ENCODE measurements at regions not wholly inside any gene's neighbourhood (a gene's known extent, or its start where the extent isn't known, plus 50 kb on each side); places are given as distances from the start of the nearest gene placed in this dataset.

DNA sequence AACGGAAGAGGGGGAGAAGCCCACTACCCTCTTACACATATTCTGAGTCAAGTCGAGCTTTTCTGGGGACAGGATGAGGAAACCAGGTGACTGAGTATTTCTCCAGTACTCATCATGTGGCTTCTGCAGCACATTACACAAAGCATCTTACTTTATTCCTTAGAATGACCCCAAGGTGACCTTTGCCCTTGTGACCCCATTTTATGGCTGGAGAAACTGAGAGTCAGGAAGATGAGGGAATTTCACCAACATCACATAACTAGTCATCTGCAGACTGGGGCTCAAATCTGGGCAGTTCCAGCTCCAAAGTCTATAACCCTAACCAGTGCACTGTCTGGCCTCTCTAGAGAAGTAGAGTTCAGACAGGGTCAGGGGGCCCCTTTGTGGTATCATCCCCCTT is 707.0 kb downstream of the UQCRFS1 start:
- CTCF ChIA-PET, result interaction anchor here (0.7 kb wide), 1 partner anchor 37 kb away, joined by 3 read pairs; no protein-coding TSS in a partner anchor
- no peak overlapping the region for H3K4me3 Mint-ChIP-seq (ENCODE audit: low read depth, unreplicated experiment)
- H3K36me3 Mint-ChIP-seq (ENCODE audit: insufficient read depth, unreplicated experiment), result no peaks in the 10 kb centered on the region
- peaks cover 33% of the 10 kb centered on the region for H3K27me3 Mint-ChIP-seq (ENCODE audit: unreplicated experiment)
- intact Hi-C loops (cut with micrococcal nuclease; ENCODE audit: unreplicated experiment), result no loop called here
- peaks cover 3% of the 10 kb centered on the region for H3K9me3 Mint-ChIP-seq (ENCODE audit: low read depth, unreplicated experiment)
- no TSS peak for BruUV-seq (replicated peaks)
- DNase-seq, result no peak
- TF ChIP-seq, protein P1, sequence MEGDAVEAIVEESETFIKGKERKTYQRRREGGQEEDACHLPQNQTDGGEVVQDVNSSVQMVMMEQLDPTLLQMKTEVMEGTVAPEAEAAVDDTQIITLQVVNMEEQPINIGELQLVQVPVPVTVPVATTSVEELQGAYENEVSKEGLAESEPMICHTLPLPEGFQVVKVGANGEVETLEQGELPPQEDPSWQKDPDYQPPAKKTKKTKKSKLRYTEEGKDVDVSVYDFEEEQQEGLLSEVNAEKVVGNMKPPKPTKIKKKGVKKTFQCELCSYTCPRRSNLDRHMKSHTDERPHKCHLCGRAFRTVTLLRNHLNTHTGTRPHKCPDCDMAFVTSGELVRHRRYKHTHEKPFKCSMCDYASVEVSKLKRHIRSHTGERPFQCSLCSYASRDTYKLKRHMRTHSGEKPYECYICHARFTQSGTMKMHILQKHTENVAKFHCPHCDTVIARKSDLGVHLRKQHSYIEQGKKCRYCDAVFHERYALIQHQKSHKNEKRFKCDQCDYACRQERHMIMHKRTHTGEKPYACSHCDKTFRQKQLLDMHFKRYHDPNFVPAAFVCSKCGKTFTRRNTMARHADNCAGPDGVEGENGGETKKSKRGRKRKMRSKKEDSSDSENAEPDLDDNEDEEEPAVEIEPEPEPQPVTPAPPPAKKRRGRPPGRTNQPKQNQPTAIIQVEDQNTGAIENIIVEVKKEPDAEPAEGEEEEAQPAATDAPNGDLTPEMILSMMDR (IDR thresholded peaks at IDR 0.05; ENCODE audit: unreplicated experiment), result no peak
- no peaks in the 10 kb centered on the region for H3K4me1 Mint-ChIP-seq (ENCODE audit: low read depth, unreplicated experiment)
- H3K27ac Mint-ChIP-seq (ENCODE audit: unreplicated experiment), result no peak overlapping the region

DNA sequence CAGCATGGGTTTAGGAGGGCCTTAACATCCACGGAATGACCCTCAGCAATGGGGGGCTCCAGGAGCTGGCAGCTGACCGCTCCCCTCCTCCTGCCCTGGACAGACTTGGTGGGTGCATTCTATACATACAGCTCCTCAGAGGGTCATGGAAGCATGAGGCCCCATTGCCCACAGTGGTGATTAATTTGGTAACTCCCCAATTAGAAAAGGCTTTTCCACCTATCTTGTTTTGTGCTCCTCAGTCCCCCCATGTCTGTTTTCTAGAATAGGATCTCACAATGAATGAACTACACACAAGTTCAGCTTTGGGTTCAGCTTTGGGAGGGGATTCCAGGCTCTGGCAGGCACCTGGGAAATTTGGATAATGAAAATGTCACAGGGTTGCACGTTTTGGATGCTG is 707.8 kb downstream of the UQCRFS1 start:
- TF ChIP-seq, protein P1 (IDR thresholded peaks at IDR 0.05; ENCODE audit: unreplicated experiment), result no peak
- Mint-ChIP-seq H3K4me3 (ENCODE audit: low read depth, unreplicated experiment) (no peak overlapping the region), H3K27me3 (ENCODE audit: unreplicated experiment) (peaks cover 32% of the 10 kb centered on the region), H3K27ac (ENCODE audit: unreplicated experiment) (no peak overlapping the region), H3K4me1 (ENCODE audit: low read depth, unreplicated experiment) (no peaks in the 10 kb centered on the region), H3K36me3 (ENCODE audit: insufficient read depth, unreplicated experiment) (no peaks in the 10 kb centered on the region), H3K9me3 (ENCODE audit: low read depth, unreplicated experiment) (no peaks in the 10 kb centered on the region)
- intact Hi-C loops (cut with micrococcal nuclease; ENCODE audit: unreplicated experiment), result no loop called here
- CTCF ChIA-PET, result no interaction called here
- BruUV-seq (replicated peaks), result no TSS peak
- no peak for DNase-seq

DNA sequence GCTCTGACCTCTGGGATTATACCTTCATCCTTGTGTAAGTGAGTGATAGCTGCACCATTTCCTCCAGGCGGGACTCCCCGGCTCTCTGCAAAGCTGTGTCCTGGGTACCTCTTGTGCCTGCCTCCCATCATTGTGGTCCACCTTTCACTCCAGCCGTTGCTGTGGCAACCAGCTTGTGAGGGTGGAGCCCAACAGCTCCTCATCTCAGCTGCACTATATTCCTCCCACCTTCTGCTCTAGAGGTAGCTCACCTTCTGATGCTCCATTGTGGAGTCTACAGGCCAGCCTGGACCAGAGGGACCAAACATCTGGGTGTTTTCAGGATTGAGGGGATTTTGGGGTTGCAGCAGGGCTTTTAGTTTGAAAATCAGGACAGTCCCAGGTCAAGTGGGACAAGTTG is 708.2 kb downstream of the UQCRFS1 start:
- no TSS peak for BruUV-seq (replicated peaks)
- no peaks in the 10 kb centered on the region for H3K4me1 Mint-ChIP-seq (ENCODE audit: low read depth, unreplicated experiment)
- TF ChIP-seq, protein P1 (IDR thresholded peaks at IDR 0.05; ENCODE audit: unreplicated experiment), result no peak
- no peaks in the 10 kb centered on the region for H3K9me3 Mint-ChIP-seq (ENCODE audit: low read depth, unreplicated experiment)
- no peak overlapping the region for H3K27ac Mint-ChIP-seq (ENCODE audit: unreplicated experiment)
- H3K4me3 Mint-ChIP-seq (ENCODE audit: low read depth, unreplicated experiment), result no peak overlapping the region
- CTCF ChIA-PET, result no interaction called here
- no peaks in the 10 kb centered on the region for H3K36me3 Mint-ChIP-seq (ENCODE audit: insufficient read depth, unreplicated experiment)
- peaks cover 28% of the 10 kb centered on the region for H3K27me3 Mint-ChIP-seq (ENCODE audit: unreplicated experiment)
- DNase-seq, result no peak
- intact Hi-C loops (cut with micrococcal nuclease; ENCODE audit: unreplicated experiment), result no loop called here

- peaks cover 26% of the 10 kb centered on the region for H3K27me3 Mint-ChIP-seq (ENCODE audit: unreplicated experiment)
- CTCF ChIA-PET, result no interaction called here
- no peaks in the 10 kb centered on the region for H3K4me1 Mint-ChIP-seq (ENCODE audit: low read depth, unreplicated experiment)
- no peaks in the 10 kb centered on the region for H3K36me3 Mint-ChIP-seq (ENCODE audit: insufficient read depth, unreplicated experiment)
- no peaks in the 10 kb centered on the region for H3K9me3 Mint-ChIP-seq (ENCODE audit: low read depth, unreplicated experiment)
- TF ChIP-seq, protein P1 (IDR thresholded peaks at IDR 0.05; ENCODE audit: unreplicated experiment), result no peak
- intact Hi-C loops (cut with micrococcal nuclease; ENCODE audit: unreplicated experiment), result no loop called here
- H3K4me3 Mint-ChIP-seq (ENCODE audit: low read depth, unreplicated experiment), result no peak overlapping the region
- no peak for DNase-seq
- no peak overlapping the region for H3K27ac Mint-ChIP-seq (ENCODE audit: unreplicated experiment)
- no TSS peak for BruUV-seq (replicated peaks)
Measured at GRCh38 chr19:28504139-28504538, 708.8 kb downstream of the UQCRFS1 start.

Data from Calu3 (cell line).